Skeletal muscle cell (primary cell): ENCODE measurements at regions not wholly inside any gene's neighbourhood (a gene's known extent, or its start where the extent isn't known, plus 50 kb on each side); places are given as distances from the start of the nearest gene placed in this dataset.
"Not testable (repeated sequence)": the region's sequence is repeated elsewhere in the genome, so short reads cannot be mapped to it uniquely, and the experiment has no call there.

Experiments used
- DNase-seq: peaks from one replicate; pipeline ENCODE4 v3.0.0-alpha.2; 2010; ENCODE audit warnings: low read depth
- H3K4me3 ChIP-seq: 2 replicates; pipeline ENCODE4 v1.5.1; 2011; ENCODE audit warnings: low read depth, mild to moderate bottlenecking, control low read depth, low read length, moderate library complexity

DNA sequence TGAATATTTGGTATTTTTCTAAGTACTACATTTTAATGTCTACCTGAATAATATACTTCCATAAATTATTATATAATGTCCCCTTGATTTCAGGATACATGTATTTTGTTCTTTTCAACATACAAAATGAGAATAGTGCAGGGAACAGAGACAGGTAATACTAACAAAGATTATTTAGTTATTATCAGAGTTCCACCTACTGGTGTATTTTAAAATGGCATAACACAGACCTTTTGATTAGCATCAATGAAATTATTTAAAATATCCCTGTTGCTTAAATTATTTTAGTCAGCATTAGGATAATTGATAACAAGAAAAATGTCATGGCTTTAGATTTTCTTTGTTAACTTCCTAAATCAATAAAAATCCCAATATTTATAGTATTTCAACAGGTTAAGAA, 184.0 kb downstream of the PRDM13 start:
- no peak for DNase-seq

DNA sequence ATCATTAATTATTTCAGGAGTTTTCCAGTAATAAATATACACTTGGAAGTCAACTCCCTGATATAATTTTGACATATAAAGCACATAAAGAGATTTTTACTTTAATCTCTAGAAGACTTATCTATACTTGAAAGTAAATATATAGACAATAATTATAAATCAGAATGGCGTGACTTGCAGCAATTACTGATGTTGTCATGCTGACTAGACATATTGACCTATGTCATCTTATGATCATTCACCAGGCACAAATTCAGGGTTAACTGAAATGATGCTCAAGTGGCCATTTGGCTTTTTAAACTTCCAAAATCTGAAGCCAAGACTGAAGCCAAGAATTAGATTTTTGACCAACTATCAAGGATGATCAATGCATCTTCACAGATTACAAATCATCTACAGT, 192.2 kb downstream of the MCHR2 start:
- no peak for DNase-seq
- H3K4me3 ChIP-seq: no peak overlapping the region

More for the DNA sequence above, 184.0 kb downstream of the PRDM13 start:
- H3K4me3 ChIP-seq: no peak overlapping the region

DNA sequence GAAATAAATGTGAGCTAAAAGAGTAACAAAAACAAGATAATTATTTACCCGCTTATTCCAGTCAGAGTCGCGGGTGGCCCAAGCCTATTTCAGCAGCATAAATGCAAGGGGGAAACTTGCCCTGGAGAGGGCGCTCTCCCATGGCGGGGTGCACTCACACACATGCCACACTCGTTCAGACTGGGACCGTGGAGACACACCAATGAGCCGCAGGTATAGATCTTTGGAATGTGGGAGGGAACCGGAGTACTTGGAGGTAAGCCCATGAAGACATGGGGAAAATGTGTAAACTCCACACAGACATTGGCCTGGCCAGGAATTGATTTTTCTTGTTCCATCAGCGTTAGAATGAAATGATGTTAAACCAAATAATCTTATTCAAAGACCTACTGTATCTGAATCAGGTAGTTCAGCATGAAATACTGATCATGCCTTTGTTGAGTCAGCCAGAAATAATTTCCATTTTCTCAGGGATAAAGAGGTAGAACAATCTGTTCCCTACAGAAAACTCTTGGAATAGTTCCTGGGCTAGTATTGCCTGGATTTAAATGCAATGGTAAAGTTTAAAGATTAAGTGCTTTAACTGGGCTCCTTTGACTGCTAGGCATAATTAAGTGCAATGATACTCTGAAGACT, 191.5 kb downstream of the MCHR2 start:
- no peak overlapping the region for H3K4me3 ChIP-seq
- no peak for DNase-seq

DNA sequence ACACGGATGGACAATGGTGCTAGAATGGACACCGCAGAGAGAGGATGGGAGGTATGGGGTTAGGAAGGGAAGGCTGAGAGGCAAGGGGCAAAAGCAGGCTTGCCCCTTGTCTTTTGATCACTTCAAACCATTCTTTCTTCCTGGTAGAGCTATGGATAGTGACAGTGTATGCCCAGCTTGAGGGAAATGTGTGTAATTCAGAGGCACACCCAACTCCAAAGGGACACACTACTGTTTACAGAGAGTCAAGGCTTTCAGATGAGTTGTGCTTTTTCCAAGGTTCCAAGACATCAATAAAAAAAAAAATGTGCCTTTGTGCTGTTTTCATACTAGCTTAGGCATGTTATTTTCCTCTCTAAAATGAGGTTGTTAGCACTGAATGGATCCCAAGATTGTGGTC, 185.0 kb downstream of the MCHR2 start:
- H3K4me3 ChIP-seq: no peak overlapping the region
- DNase-seq: no peak

DNA sequence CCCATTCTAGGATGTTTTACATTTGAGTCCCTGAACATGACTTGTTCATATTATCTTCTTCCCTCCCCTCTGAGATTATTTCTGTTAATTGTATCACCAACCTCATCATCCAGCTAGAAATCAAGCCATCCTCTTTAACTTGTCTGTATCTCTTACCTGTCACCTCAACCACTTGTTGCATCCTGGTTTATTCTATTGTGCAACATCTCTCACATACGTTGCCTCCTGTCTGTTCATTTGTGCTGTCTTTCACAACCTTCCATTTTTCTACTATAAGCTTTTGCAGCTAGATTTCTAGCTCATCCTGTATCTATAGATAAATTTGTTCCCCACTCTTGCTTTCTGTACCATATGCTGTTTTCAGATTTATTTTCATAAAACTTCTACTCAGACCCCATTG, 183.7 kb downstream of the MCHR2 start:
- no peak for DNase-seq
- H3K4me3 ChIP-seq: no peak overlapping the region

DNA sequence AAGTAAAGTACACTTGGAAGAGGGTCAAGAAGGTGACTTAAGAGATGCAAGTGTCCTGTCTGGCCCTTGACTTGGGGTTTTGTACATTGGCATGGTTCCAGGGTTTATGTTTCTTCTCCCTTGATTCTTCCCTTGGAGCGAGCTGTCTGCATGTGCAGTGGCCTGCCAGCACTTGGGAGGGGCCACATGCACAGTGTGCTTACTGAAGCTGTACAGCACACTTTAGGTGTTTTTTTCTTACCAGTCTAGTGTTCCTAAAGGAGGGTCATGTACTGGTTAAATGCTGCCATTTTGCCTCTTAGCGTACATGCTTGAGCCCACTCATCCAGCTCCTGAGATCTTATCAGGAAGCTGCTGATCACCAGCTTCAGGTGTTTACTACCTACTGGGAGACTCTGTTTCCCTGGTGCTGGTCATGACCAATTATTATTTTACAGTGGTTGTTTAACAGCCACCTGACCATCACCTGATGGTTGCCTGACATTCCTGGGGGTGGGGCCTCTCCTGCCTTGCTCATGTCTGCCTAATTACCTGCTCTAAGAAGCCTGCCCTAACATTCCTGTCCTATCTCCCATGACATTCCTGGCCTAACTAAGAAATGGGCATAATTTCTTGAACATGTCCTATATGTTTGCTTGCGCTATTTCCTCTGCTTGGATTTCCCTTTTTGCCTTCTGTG, 182.9 kb downstream of the MCHR2 start:
- H3K4me3 ChIP-seq: no peak overlapping the region
- DNase-seq: no peak

DNA sequence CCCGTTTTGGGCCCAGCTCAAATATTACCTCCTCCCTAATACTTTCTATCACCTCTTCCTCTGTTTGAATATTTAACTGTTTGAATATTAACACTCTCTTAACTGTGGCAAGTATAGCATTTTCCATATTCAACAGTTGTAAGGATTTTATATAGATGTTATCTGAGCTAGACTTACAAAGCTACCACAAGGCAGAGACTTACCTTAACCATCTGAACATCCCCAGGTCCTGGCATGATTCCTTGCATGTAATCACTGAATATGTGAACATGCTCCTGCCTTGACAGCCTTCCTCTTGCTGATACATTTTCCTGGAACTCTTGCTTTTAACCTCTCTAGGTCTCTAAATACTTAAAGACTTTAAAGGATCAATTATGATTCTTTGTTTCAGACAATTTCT, 182.4 kb downstream of the MCHR2 start:
- DNase-seq: no peak
- H3K4me3 ChIP-seq: no peak overlapping the region

DNA sequence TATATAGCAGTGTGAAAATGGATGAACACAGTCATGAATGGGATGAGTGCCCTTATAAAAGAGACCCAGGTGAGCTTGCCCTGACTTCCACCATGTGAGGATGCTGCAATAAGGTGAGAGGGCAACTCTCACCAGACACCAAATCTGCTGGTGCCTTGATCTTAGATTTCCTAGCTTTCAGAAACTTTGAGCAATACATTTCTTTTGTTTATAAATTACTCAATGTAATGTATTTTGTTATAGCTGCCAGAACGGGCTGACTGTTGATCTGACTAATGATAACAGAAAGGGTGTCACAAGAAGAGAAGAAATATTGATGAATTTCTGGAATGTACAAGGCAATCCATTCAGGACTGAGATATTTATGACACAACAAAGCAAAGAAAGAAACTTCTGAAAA, 180.5 kb downstream of the MCHR2 start:
- no peak for DNase-seq
- H3K4me3 ChIP-seq: no peak overlapping the region

DNA sequence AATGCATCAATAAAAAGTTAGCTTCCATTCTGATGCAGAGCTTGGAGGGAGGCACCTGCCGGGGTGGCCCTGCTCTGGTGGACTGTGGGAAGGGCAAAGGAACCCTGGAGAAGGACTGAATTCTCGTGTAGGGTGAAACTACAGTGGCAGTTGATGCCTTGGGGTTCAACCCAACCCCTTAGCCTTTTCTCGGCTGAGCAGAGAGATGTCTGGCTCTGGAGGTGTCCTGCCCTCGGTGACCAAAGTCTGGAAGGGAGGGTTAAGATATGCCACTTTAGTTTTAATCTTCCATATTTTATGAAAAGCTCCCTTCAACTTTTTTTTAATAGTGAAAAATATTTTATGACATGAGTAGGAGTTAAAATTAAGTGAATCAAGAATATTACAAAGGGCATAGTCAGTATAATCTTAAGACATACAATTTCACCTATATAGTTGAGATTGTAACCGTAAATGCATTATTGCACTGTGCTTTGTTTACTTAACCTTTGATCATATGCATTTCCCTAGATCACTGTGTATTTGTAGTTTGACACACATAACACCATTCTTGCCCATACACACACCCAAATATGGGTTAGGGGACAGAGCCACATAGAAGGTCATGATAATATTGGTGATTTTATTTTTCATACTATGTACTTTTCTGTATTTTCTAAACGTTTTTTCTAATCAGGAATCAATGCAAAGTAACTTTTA, 179.6 kb downstream of the MCHR2 start:
- DNase-seq: no peak
- H3K4me3 ChIP-seq: no peak overlapping the region

DNA sequence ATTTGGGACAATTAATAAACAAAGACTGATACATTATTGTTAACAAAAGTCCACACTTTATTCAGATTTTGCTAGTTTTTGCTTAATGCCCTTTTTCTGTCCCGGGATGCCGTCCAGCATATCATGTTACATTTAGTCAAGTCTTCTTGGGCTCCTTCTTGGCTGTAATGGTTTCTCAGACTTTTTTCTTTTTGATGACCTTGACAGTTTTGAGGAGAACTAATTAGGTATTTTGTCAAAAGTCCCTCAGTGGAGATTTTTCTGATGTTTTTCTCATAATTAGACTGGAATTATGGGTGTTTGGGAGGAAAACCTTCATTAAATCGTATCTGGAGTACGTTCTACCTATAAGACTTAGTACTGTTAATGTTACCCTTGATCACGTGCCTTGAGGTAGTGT, 177.2 kb downstream of the MCHR2 start:
- H3K4me3 ChIP-seq: no peak overlapping the region
- no peak for DNase-seq

DNA sequence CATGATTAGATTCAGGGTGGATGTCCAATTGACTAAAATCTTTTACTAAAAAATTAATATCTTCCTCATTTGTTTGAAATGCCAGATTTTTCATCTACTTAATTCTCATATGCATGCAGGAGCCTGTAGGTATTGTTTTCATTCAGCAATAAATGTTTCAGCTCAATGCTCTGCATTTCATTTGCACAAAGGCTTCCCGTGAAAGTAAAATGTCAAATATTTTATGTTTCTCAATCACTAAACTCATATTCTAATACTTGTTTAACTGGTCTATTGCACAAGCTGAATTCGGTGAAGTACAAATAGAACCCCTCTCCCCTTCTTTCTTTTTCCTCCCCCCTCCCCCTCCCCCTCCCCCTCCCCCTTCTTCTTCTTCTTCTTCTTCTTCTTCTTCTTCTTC, 175.9 kb downstream of the MCHR2 start:
- no peak for DNase-seq
- H3K4me3 ChIP-seq: no peak overlapping the region

DNA sequence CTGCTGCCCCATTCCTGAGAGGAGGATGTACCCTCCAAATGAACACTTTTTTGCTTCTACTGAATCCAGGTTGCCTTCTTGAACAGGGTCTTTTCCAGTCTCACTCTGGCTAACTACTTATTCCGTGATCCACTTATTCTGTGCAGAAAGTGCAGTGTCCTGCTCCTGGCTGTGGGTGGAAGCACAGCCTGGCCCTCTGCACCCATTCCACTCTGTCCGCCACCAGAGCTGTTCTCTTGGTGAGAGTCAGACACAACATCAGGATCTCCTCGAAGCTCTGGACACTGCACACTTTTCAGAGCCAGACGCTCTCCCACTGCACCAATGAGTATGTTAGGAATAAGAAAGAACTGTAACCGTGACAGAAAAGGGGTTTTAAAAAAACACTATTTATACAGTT, 174.2 kb downstream of the MCHR2 start:
- no peak for DNase-seq
- no peak overlapping the region for H3K4me3 ChIP-seq

DNA sequence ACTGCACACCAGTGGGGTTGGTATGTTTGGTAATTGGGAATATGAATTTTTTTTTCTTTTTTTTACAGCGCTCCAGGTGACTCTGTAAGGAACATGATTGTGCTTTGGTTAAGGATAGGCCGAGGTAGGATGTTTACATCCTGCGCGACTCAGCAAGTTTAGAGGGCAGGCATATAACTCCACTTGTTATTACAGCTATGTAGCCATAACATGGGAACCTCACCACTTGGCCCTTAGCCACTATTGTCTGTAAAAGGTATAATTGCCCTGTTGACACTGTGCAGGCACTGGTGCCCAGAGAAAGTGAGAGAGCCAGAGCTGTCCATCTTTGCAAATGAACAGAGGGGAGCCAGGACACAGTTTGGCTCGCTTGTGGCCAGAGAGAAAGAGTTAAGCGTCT, 172.9 kb downstream of the MCHR2 start:
- DNase-seq: no peak
- no peak overlapping the region for H3K4me3 ChIP-seq

DNA sequence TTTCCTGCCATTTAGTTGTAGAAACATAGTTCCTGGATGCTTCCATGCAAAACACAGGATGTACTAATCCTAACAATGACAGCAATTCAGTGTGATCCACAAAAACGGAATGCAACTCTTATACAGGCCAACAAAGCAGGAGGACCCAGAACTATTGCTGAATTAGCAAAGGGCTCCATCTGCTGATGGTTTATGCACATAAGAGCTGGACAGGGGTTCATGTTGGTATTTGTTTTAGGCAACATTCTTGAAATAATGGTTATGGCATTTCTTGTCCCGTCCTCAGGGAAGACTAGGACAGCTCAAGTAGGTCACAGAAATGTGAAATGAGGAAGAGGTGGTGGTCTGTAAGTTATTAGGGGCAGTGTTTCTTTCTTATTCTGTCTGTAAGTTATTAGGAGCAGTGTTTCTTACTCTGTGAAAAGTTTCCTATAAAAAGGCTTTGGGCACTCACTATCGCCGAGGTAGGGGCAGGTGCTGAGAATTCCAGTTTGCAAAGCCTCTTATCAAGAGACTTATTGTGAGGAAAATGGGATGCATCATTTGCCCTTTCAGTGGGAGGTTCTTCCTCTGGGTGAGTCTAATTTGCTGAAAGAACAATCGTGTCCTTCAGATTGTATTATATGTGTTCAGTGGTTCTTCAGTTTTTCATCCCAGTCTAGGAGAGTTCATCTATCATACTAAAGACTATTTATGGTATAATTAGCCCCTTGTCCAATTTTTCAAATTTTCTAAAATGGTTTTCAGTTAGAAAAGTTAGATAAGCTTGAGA, 171.1 kb downstream of the MCHR2 start:
- no peak overlapping the region for H3K4me3 ChIP-seq
- peak; percentile 17 for DNase-seq

DNA sequence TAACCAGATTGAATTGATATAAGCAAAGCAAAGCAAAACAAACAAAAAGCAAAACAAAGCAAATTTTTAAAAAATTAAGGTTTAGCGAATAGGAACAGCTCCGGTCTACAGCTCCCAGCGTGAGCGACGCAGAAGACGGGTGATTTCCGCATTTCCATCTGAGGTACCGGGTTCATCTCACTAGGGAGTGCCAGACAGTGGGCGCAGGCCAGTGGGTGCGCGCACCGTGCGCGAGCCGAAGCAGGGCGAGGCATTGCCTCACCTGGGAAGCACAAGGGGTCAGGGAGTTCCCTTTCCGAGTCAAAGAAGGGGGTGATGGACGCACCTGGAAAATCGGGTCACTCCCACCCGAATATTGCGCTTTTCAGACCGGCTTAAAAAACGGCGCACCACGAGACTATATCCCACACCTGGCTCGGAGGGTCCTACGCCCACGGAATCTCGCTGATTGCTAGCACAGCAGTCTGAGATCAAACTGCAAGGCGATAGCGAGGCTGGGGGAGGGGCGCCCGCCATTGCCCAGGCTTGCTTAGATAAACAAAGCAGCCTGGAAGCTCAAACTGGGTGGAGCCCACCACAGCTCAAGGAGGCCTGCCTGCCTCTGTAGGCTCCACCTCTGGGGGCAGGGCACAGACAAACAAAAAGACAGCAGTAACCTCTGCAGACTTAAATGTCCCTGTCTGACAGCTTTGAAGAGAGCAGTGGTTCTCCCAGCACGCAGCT, 170.3 kb downstream of the MCHR2 start:
- not testable (repeated sequence) for H3K4me3 ChIP-seq, DNase-seq

DNA sequence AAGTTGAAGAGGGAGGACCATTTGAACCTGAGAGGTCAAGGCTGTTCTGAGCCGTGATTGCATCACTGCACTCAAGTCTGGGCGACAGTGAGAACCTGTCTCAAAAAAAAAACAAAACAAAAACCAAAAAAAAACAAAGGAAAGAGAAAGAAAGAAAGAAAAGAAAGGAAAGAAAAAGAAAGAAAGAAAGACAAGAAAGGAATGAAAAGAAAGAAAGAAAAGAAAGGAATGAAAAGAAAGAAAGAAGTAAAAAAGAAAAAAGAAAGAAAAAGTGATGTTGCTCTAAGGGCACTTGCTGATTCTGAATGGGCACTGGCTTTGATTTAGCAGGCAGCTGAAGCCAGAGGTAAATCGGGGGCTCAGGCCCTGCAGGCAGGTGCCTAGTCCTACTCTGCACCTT, 161.0 kb downstream of the MCHR2 start:
- H3K4me3 ChIP-seq: no peak overlapping the region
- no peak for DNase-seq

DNA sequence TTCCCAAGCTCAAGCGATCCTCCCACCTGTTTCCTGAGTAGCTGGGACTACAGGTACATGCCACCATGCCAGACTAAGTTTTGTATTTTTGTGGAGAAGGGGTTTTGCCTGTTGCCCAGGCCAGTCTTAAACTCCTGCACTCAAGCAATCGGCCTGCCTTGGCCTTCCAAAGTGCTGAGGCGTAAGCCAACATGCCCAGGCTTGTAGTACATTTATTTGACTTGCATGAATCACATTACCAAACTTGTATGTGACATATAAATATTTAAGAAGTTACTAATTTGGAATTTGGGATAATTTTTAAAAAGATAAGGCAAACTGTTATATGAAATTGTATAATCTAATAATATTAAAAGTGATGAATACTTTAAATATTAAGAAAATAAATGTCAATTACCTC, 157.6 kb downstream of the MCHR2 start:
- DNase-seq: no peak
- no peak overlapping the region for H3K4me3 ChIP-seq

DNA sequence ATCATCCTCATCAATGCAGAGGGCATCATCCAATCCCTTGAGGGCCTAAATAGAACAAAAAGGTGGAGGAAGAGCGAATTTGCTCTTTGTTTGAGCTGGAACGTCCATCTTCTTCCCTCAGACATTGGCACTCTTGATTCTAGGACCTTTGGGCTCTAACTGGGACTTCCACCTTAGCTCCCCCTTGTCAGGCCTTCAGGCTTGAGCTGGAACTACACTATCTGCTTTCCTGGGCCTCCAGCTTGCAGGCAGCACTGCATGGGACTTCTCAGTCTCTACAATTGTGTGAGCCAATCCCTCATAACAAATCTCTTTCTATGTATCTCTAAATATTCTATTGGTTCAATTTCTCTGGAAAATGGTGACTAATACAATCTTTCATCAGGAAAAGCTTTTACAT, 155.4 kb downstream of the MCHR2 start:
- H3K4me3 ChIP-seq: no peak overlapping the region
- DNase-seq: no peak

DNA sequence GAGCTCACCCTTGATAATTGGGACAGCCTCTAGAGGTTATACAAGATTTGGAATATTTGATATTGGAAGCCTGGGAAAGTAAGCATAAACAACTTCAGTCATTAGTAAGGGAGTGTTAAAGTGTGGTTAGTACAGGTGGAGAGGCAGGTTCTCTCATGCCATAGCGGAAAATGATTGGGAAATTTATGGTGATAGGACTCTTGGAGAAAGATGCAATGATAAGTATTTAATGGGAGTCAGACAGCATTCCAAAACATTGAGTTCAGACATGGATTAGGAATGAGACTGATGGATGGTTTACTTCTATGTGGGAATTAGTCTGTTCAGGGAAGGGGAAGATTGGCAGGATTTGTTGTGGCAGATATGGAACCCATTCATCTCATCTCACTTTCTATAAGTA, 152.7 kb downstream of the MCHR2 start:
- no peak for DNase-seq
- H3K4me3 ChIP-seq: no peak overlapping the region

DNA sequence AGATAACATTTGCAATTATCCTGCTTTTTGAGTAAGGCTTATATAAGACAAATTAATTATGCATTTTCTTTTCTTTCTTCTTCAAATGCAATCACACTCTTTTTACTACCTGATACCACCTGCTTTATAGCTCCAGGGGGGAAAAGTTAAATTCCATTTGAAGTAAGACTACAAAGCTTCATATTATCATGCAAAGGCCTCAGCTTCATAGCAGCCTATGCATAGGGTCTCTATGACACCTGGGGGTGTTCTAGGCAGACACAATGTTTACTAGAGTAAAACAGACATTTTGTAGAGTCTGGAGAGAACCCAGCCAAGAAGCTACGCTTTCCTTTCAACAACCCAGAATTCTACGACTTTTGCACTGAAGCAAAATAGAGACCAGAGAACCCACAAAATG, 148.0 kb downstream of the MCHR2 start:
- DNase-seq: no peak
- H3K4me3 ChIP-seq: no peak overlapping the region
